ENCODE measurements at regions not wholly inside any gene's neighbourhood (a gene's known extent, or its start where the extent isn't known, plus 50 kb on each side); places are given as distances from the start of the nearest gene placed in this dataset.

GRCh38 chr15:67892559-67893377 is 52.9 kb upstream of the RNU6-1 start:
- peaks cover 4% of the 10 kb centered on the region for H3K4me1 Mint-ChIP-seq
- no peak overlapping the region for H3K27ac Mint-ChIP-seq
- H3K4me3 Mint-ChIP-seq = no peak overlapping the region
- peaks cover 11% of the 10 kb centered on the region for H3K9me3 Mint-ChIP-seq
- H3K27me3 Mint-ChIP-seq = peaks cover 8% of the 10 kb centered on the region
- no peak for DNase-seq
- H3K36me3 Mint-ChIP-seq = peaks cover 4% of the 10 kb centered on the region

- Mint-ChIP-seq H3K27ac (no peak overlapping the region), H3K9me3 (peaks cover 2% of the 10 kb centered on the region), H3K27me3 (peaks cover 8% of the 10 kb centered on the region), H3K36me3 (peaks cover 2% of the 10 kb centered on the region), H3K4me1 (no peaks in the 10 kb centered on the region), H3K4me3 (no peak overlapping the region)
- no peak for DNase-seq
Observed at GRCh38 chr15:67895237-67895636, 55.4 kb upstream of the RNU6-1 start.

- Mint-ChIP-seq H3K9me3 (peaks cover 2% of the 10 kb centered on the region), H3K4me1 (no peaks in the 10 kb centered on the region), H3K36me3 (peaks cover 2% of the 10 kb centered on the region), H3K27ac (no peak overlapping the region), H3K4me3 (no peak overlapping the region), H3K27me3 (no peaks in the 10 kb centered on the region)
- no peak for DNase-seq
Observed at GRCh38 chr15:67897646-67898339, 57.9 kb upstream of the RNU6-1 start.

- no peak overlapping the region for H3K4me3 Mint-ChIP-seq
- no peak for DNase-seq
- H3K36me3 Mint-ChIP-seq = peaks cover 2% of the 10 kb centered on the region
- no peaks in the 10 kb centered on the region for H3K27me3 Mint-ChIP-seq
- H3K9me3 Mint-ChIP-seq = peaks cover 2% of the 10 kb centered on the region
- H3K4me1 Mint-ChIP-seq = no peaks in the 10 kb centered on the region
- H3K27ac Mint-ChIP-seq = no peak overlapping the region
Observed at GRCh38 chr15:67899596-67900283, 59.9 kb upstream of the RNU6-1 start.

GRCh38 chr15:67900621-67901147 is 60.8 kb upstream of the RNU6-1 start:
- Mint-ChIP-seq H3K4me3 (no peak overlapping the region), H3K27ac (no peak overlapping the region), H3K36me3 (no peaks in the 10 kb centered on the region), H3K9me3 (no peaks in the 10 kb centered on the region), H3K4me1 (no peaks in the 10 kb centered on the region), H3K27me3 (peaks cover 3% of the 10 kb centered on the region)
- DNase-seq = no peak

- peaks cover 3% of the 10 kb centered on the region for H3K27me3 Mint-ChIP-seq
- no peaks in the 10 kb centered on the region for H3K4me1 Mint-ChIP-seq
- no peak for DNase-seq
- no peak overlapping the region for H3K4me3 Mint-ChIP-seq
- H3K27ac Mint-ChIP-seq = no peak overlapping the region
- H3K36me3 Mint-ChIP-seq = no peaks in the 10 kb centered on the region
- H3K9me3 Mint-ChIP-seq = no peaks in the 10 kb centered on the region
Observed at GRCh38 chr15:67901922-67902321, 62.1 kb upstream of the RNU6-1 start.

- no peak for DNase-seq
- peaks cover 3% of the 10 kb centered on the region for H3K27me3 Mint-ChIP-seq
Observed at GRCh38 chr15:67902579-67903009, 62.7 kb upstream of the RNU6-1 start.

GRCh38 chr15:67903708-67904107 is 63.9 kb upstream of the RNU6-1 start:
- DNase-seq = no peak
- H3K27ac Mint-ChIP-seq = no peak overlapping the region
- peaks cover 3% of the 10 kb centered on the region for H3K27me3 Mint-ChIP-seq
- H3K36me3 Mint-ChIP-seq = no peaks in the 10 kb centered on the region
- H3K4me3 Mint-ChIP-seq = no peak overlapping the region
- no peaks in the 10 kb centered on the region for H3K4me1 Mint-ChIP-seq
- no peaks in the 10 kb centered on the region for H3K9me3 Mint-ChIP-seq

More at GRCh38 chr15:67902579-67903009, 62.7 kb upstream of the RNU6-1 start:
- no peaks in the 10 kb centered on the region for H3K4me1 Mint-ChIP-seq
- H3K27ac Mint-ChIP-seq = no peak overlapping the region
- H3K36me3 Mint-ChIP-seq = no peaks in the 10 kb centered on the region
- no peaks in the 10 kb centered on the region for H3K9me3 Mint-ChIP-seq
- no peak overlapping the region for H3K4me3 Mint-ChIP-seq

- no peaks in the 10 kb centered on the region for H3K4me1 Mint-ChIP-seq
- H3K4me3 Mint-ChIP-seq = no peak overlapping the region
- H3K27me3 Mint-ChIP-seq = peaks cover 3% of the 10 kb centered on the region
- DNase-seq = no peak
- H3K9me3 Mint-ChIP-seq = peaks cover 6% of the 10 kb centered on the region
- no peaks in the 10 kb centered on the region for H3K36me3 Mint-ChIP-seq
- no peak overlapping the region for H3K27ac Mint-ChIP-seq
Observed at GRCh38 chr15:67905628-67906027, 65.8 kb upstream of the RNU6-1 start.

GRCh38 chr15:67906382-67906781 is 66.5 kb upstream of the RNU6-1 start:
- no peak for DNase-seq
- Mint-ChIP-seq H3K27me3 (peaks cover 3% of the 10 kb centered on the region), H3K4me1 (no peaks in the 10 kb centered on the region), H3K36me3 (no peaks in the 10 kb centered on the region), H3K4me3 (no peak overlapping the region), H3K27ac (no peak overlapping the region), H3K9me3 (peaks cover 6% of the 10 kb centered on the region)

GRCh38 chr15:67907184-67907723 is 67.4 kb upstream of the RNU6-1 start:
- H3K27me3 Mint-ChIP-seq = peaks cover 3% of the 10 kb centered on the region
- no peaks in the 10 kb centered on the region for H3K36me3 Mint-ChIP-seq
- H3K4me3 Mint-ChIP-seq = no peak overlapping the region

GRCh38 chr15:67908756-67909155 is 68.9 kb upstream of the RNU6-1 start:
- no peaks in the 10 kb centered on the region for H3K36me3 Mint-ChIP-seq
- peaks cover 3% of the 10 kb centered on the region for H3K27me3 Mint-ChIP-seq
- peaks cover 8% of the 10 kb centered on the region for H3K9me3 Mint-ChIP-seq
- H3K4me3 Mint-ChIP-seq = no peak overlapping the region
- DNase-seq = no peak
- H3K27ac Mint-ChIP-seq = no peak overlapping the region
- H3K4me1 Mint-ChIP-seq = no peaks in the 10 kb centered on the region

More at GRCh38 chr15:67907184-67907723, 67.4 kb upstream of the RNU6-1 start:
- Mint-ChIP-seq H3K9me3 (peaks cover 8% of the 10 kb centered on the region), H3K4me1 (no peaks in the 10 kb centered on the region), H3K27ac (no peak overlapping the region)
- no peak for DNase-seq

GRCh38 chr15:67911727-67912126 is 71.9 kb upstream of the RNU6-1 start:
- H3K27ac Mint-ChIP-seq = no peak overlapping the region
- no peaks in the 10 kb centered on the region for H3K27me3 Mint-ChIP-seq
- H3K4me1 Mint-ChIP-seq = no peaks in the 10 kb centered on the region
- H3K9me3 Mint-ChIP-seq = peaks cover 8% of the 10 kb centered on the region
- H3K4me3 Mint-ChIP-seq = no peak overlapping the region
- H3K36me3 Mint-ChIP-seq = no peaks in the 10 kb centered on the region
- DNase-seq = no peak

GRCh38 chr15:67914028-67914427 is 74.2 kb upstream of the RNU6-1 start:
- DNase-seq = no peak
- Mint-ChIP-seq H3K36me3 (no peaks in the 10 kb centered on the region), H3K9me3 (peaks cover 13% of the 10 kb centered on the region), H3K4me3 (no peak overlapping the region), H3K4me1 (no peaks in the 10 kb centered on the region), H3K27me3 (no peaks in the 10 kb centered on the region), H3K27ac (no peak overlapping the region)
